SK-N-SH (cell line): ENCODE measurements at regions not wholly inside any gene's neighbourhood (a gene's known extent, or its start where the extent isn't known, plus 50 kb on each side); places are given as distances from the start of the nearest gene placed in this dataset.

Source experiments
- CTCF ChIA-PET: fragments of 300-600, 350-600 bp; formaldehyde crosslinking; extraction: SDS; loops from one replicate; lab custom pipeline; 2021; lab: Yijun Ruan, JAX
- POLR2A ChIA-PET: fragments of 350-600 bp; sonication (Branson Sonifier 250); formaldehyde crosslinking; extraction: SDS; loops from one replicate; lab custom pipeline; 2020; ENCODE audit warnings: antibody characterized with exemption, inconsistent platforms; lab: Yijun Ruan, JAX
- DNase-seq: peaks from one replicate; pipeline ENCODE4 v3.0.0; 2012
- H2AFZ ChIP-seq: fragments of 200-600 bp; sonication (generic); 2 replicates; pipeline ENCODE4 v1.8.1; 2016; ENCODE audit warnings: antibody characterized with exemption, mild to moderate bottlenecking, low read depth
- H3F3A ChIP-seq: fragments of 200-600 bp; sonication (generic); replicated peaks from 2 replicates; pipeline ENCODE3; 2016; ENCODE audit warnings: antibody characterized with exemption, mild to moderate bottlenecking; ENCODE audit not compliant: insufficient read depth
- H3K27ac ChIP-seq, 2 experiments: fragments of 200-500 bp in 1 of 2; fragments of 200-600 bp in 1 of 2; sonication (Bioruptor generic) in 1 of 2; sonication (generic), shearing (Covaris generic) in 1 of 2; 2 replicates each; pipeline versions ENCODE4 v1.5.1 to v1.6.1; 2014 to 2016; ENCODE audit warnings: low read depth in 2 of 2, inconsistent platforms in 1 of 2, low read length in 1 of 2, mild to moderate bottlenecking in 1 of 2, mixed read lengths in 1 of 2
- H3K27me3 ChIP-seq: fragments of 200-600 bp; sonication (generic), shearing (Covaris generic); 2 replicates; pipeline ENCODE4 v1.6.1; 2016; ENCODE audit warnings: mixed run types; ENCODE audit not compliant: insufficient read depth
- H3K36me3 ChIP-seq, 2 experiments: fragments of 200-500 bp in 1 of 2; fragments of 200-600 bp in 1 of 2; sonication (Bioruptor generic) in 1 of 2; sonication (generic) in 1 of 2; replicated peaks in 1 of 2; 2 replicates each; pipeline versions ENCODE3 to v1.5.1; 2014 to 2016; ENCODE audit warnings: low read length in 1 of 2, mild to moderate bottlenecking in 1 of 2; ENCODE audit not compliant: insufficient read depth in 2 of 2, control insufficient read depth in 1 of 2
- H3K4me1 ChIP-seq, 2 experiments: fragments of 200-500 bp in 1 of 2; fragments of 200-600 bp in 1 of 2; sonication (Bioruptor generic) in 1 of 2; sonication (generic), shearing (Covaris generic) in 1 of 2; 2 replicates each; pipeline versions ENCODE4 v1.5.1 to v1.6.1; 2014 to 2016; ENCODE audit warnings: low read depth in 1 of 2, low read length in 1 of 2, mixed run types in 1 of 2; ENCODE audit not compliant: insufficient read depth in 2 of 2, control insufficient read depth in 1 of 2
- H3K4me2 ChIP-seq: fragments of 200-600 bp; sonication (generic), shearing (Covaris generic); 2 replicates; pipeline ENCODE4 v1.6.1; 2017; ENCODE audit warnings: mixed run types
- H3K4me3 ChIP-seq, 2 experiments: fragments of 200-500 bp in 1 of 2; fragments of 200-600 bp in 1 of 2; sonication (Bioruptor generic) in 1 of 2; sonication (generic), shearing (Covaris generic) in 1 of 2; 2 replicates each; pipeline versions ENCODE4 v1.5.1 to v1.8.1; 2014 to 2016; ENCODE audit warnings: low read depth in 2 of 2, inconsistent platforms in 1 of 2, low read length in 1 of 2, mild to moderate bottlenecking in 1 of 2, mixed read lengths in 1 of 2, moderate library complexity in 1 of 2
- H3K79me2 ChIP-seq: fragments of 200-600 bp; sonication (generic); 2 replicates; pipeline ENCODE4 v1.8.1; 2017; ENCODE audit warnings: mild to moderate bottlenecking; ENCODE audit not compliant: insufficient read depth
- H3K9ac ChIP-seq: fragments of 200-600 bp; sonication (generic); 2 replicates; pipeline ENCODE4 v1.6.1; 2017; ENCODE audit warnings: mixed run types
- H3K9me2 ChIP-seq: fragments of 200-600 bp; sonication (generic); 2 replicates; pipeline ENCODE4 v1.6.1; 2017; ENCODE audit warnings: mixed run types
- H3K9me3 ChIP-seq: fragments of 200-600 bp; sonication (generic); 2 replicates; pipeline ENCODE4 v1.6.1; 2017; ENCODE audit warnings: mixed run types, mild to moderate bottlenecking, moderate library complexity
- H4K20me1 ChIP-seq: fragments of 200-600 bp; sonication (generic); 2 replicates; pipeline ENCODE4 v1.6.1; 2017; ENCODE audit warnings: mild to moderate bottlenecking, mixed run types; ENCODE audit not compliant: insufficient read depth
- CTCF ChIP-seq: fragments of 200-600 bp; sonication (generic); IDR thresholded peaks from 2 replicates; pipeline ENCODE4 v1.6.1; 2017; ENCODE audit warnings: antibody characterized with exemption, mild to moderate bottlenecking, moderate library complexity
- EP300 ChIP-seq, 2 experiments: IDR thresholded peaks; 2 replicates each; pipeline versions ENCODE4 v1.4.0 to v1.6.1; 2012; ENCODE audit warnings: borderline replicate concordance in 1 of 2, low read depth in 1 of 2, low read length in 1 of 2
- EZH2phosphoT487 ChIP-seq: fragments of 200-600 bp; sonication (generic); IDR thresholded peaks from 2 replicates; pipeline ENCODE4 v1.6.1; 2017; ENCODE audit warnings: low read depth, mixed run types, mild to moderate bottlenecking, antibody characterized with exemption, moderate library complexity, borderline replicate concordance
- FOXM1 ChIP-seq: IDR thresholded peaks from 2 replicates; pipeline ENCODE4 v1.4.0; 2012; ENCODE audit warnings: low read depth, mild to moderate bottlenecking
- JUND ChIP-seq: IDR thresholded peaks from 2 replicates; pipeline ENCODE4 v1.4.0; 2012
- MAX ChIP-seq: IDR thresholded peaks from 2 replicates; pipeline ENCODE4 v1.4.0; 2012; ENCODE audit warnings: low read depth
- POLR2AphosphoS5 ChIP-seq: IDR thresholded peaks from 2 replicates; pipeline ENCODE4 v1.6.1; 2012; ENCODE audit warnings: low read depth, low read length
- RAD21 ChIP-seq: IDR thresholded peaks from 2 replicates; pipeline ENCODE4 v1.6.1; 2012; ENCODE audit warnings: mild to moderate bottlenecking, low read length
- RFX5 ChIP-seq: IDR thresholded peaks from 2 replicates; pipeline ENCODE4 v1.6.1; 2012; ENCODE audit warnings: mild to moderate bottlenecking, improper control_type of control experiment, low read length
- TCF12 ChIP-seq: IDR thresholded peaks from 2 replicates; pipeline ENCODE4 v1.4.0; 2012
- TEAD4 ChIP-seq: IDR thresholded peaks from 2 replicates; pipeline ENCODE4 v1.4.0; 2012; ENCODE audit warnings: mild to moderate bottlenecking, borderline replicate concordance; ENCODE audit not compliant: insufficient read depth
- YY1 ChIP-seq: IDR thresholded peaks from 2 replicates; pipeline ENCODE4 v1.4.0; 2012; ENCODE audit warnings: low read depth, mild to moderate bottlenecking
- ZBTB33 ChIP-seq: IDR thresholded peaks from 2 replicates; pipeline ENCODE4 v1.4.0; 2012; ENCODE audit warnings: low read depth, borderline replicate concordance
- WGBS: methylation state at CpG from one replicate; pipeline ENCODE4 v1.1.6; 2017; ENCODE audit warnings: low lambda C conversion rate; 5-methylcytosine and 5-hydroxymethylcytosine counted together
- TF ChIP-seq, protein P1 (sequence below): fragments of 150-350 bp; IDR thresholded peaks from 2 replicates; pipeline ENCODE4 v1.6.1; 2016; ENCODE audit warnings: mild to moderate bottlenecking, low read depth, low read length

GRCh38 chr1:178580096-178580495, 67.2 kb downstream of the TEX35 start:
- no peak for DNase-seq
- TF ChIP-seq FOXM1 = no peak
- TF ChIP-seq ZBTB33 = no peak
- TF ChIP-seq TEAD4 = no peak
- no peak for TF ChIP-seq RFX5
- TF ChIP-seq YY1 = no peak
- no peak for TF ChIP-seq MAX
- TF ChIP-seq EP300 (IDR thresholded peaks at IDR 0.05; ENCODE audit: borderline replicate concordance in 1 of 2, low read depth in 1 of 2, low read length in 1 of 2) = no peak
- no peak for TF ChIP-seq CTCF
- TF ChIP-seq, protein P1, sequence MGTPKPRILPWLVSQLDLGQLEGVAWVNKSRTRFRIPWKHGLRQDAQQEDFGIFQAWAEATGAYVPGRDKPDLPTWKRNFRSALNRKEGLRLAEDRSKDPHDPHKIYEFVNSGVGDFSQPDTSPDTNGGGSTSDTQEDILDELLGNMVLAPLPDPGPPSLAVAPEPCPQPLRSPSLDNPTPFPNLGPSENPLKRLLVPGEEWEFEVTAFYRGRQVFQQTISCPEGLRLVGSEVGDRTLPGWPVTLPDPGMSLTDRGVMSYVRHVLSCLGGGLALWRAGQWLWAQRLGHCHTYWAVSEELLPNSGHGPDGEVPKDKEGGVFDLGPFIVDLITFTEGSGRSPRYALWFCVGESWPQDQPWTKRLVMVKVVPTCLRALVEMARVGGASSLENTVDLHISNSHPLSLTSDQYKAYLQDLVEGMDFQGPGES = no peak
- no peak for TF ChIP-seq POLR2AphosphoS5
- TF ChIP-seq RAD21 = no peak
- TF ChIP-seq EZH2phosphoT487 = no peak
- TF ChIP-seq JUND = no peak
- TF ChIP-seq TCF12 = no peak
- no peak overlapping the region for H2AFZ ChIP-seq
- CTCF ChIA-PET = interaction anchor here (2.6 kb wide), 1 partner anchor 79 kb away, joined by 6 read pairs; no protein-coding TSS in a partner anchor
- no peak overlapping the region for H3K4me2 ChIP-seq
- POLR2A ChIA-PET = no interaction called here
- H3K27me3 ChIP-seq = no peaks in the 10 kb centered on the region
- H3K27ac ChIP-seq = no peak overlapping the region
- WGBS = 87% methylated on average over 5 of the region's 5 CpGs
- H3K4me3 ChIP-seq = no peak overlapping the region
- H3F3A ChIP-seq = no peaks in the 10 kb centered on the region
- H4K20me1 ChIP-seq = no peaks in the 10 kb centered on the region
- H3K9me3 ChIP-seq = no peaks in the 10 kb centered on the region
- H3K9ac ChIP-seq = no peak overlapping the region
- H3K79me2 ChIP-seq = no peaks in the 10 kb centered on the region
- H3K36me3 ChIP-seq = no peaks in the 10 kb centered on the region
- H3K9me2 ChIP-seq = no peaks in the 10 kb centered on the region
- H3K4me1 ChIP-seq = peaks cover 0 to 8% of the 10 kb centered on the region in 2 experiments; a peak in 2 of 4 replicates
